ENCODE measurements at regions not wholly inside any gene's neighbourhood (a gene's known extent, or its start where the extent isn't known, plus 50 kb on each side); places are given as distances from the start of the nearest gene placed in this dataset.

DNA sequence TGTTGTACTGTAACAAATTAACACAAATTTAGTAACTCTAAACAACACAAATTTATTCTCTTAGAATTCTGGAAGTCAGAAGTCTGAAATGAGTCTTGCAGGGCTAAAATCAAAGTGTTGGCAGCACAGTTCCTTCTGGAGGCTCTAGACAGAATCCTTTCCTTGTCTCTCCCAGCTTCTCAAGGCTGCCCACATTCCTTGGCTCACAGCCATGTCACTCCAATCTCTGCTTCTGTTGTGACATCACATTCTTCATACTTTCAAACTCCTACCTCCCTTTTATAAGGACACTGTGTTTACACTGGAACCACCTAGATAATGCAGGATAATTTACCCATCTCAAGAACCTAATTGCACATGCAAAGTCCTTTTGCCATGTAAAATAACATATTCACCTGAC lies 225.0 kb upstream of the PRMT6 start:
- ATAC-seq, result no peak
- no peaks in the 10 kb centered on the region for H3K36me3 Mint-ChIP-seq (ENCODE audit: low read depth)
- POLR2A ChIA-PET, result no interaction called here
- H3K4me1 Mint-ChIP-seq (ENCODE audit: low read depth), result no peaks in the 10 kb centered on the region
- CTCF ChIA-PET, result no interaction called here
- no peaks in the 10 kb centered on the region for H3K9me3 Mint-ChIP-seq (ENCODE audit: insufficient read depth)
- no peak for DNase-seq
- no peaks in the 10 kb centered on the region for H3K27me3 Mint-ChIP-seq (ENCODE audit: low read depth)
- H3K27ac Mint-ChIP-seq, result no peak overlapping the region
- H3K4me3 Mint-ChIP-seq, result no peak overlapping the region

GRCh38 chr1:106836708-106837107 lies 219.8 kb upstream of the PRMT6 start:
- H3K4me1 Mint-ChIP-seq (ENCODE audit: low read depth), result no peaks in the 10 kb centered on the region
- no peak overlapping the region for H3K4me3 Mint-ChIP-seq
- POLR2A ChIA-PET, result no interaction called here
- no peak for ATAC-seq
- DNase-seq, result no peak
- H3K36me3 Mint-ChIP-seq (ENCODE audit: low read depth), result no peaks in the 10 kb centered on the region
- no peak overlapping the region for H3K27ac Mint-ChIP-seq
- no peaks in the 10 kb centered on the region for H3K27me3 Mint-ChIP-seq (ENCODE audit: low read depth)
- H3K9me3 Mint-ChIP-seq (ENCODE audit: insufficient read depth), result no peaks in the 10 kb centered on the region
- CTCF ChIA-PET, result no interaction called here

GRCh38 chr1:106843518-106843917 lies 213.0 kb upstream of the PRMT6 start:
- H3K4me3 Mint-ChIP-seq, result no peak overlapping the region
- ATAC-seq, result no peak
- no peaks in the 10 kb centered on the region for H3K4me1 Mint-ChIP-seq (ENCODE audit: low read depth)
- ChIA-PET CTCF (no interaction called here), POLR2A (no interaction called here)
- no peaks in the 10 kb centered on the region for H3K9me3 Mint-ChIP-seq (ENCODE audit: insufficient read depth)
- H3K27me3 Mint-ChIP-seq (ENCODE audit: low read depth), result no peaks in the 10 kb centered on the region
- H3K36me3 Mint-ChIP-seq (ENCODE audit: low read depth), result no peaks in the 10 kb centered on the region
- H3K27ac Mint-ChIP-seq, result no peak overlapping the region
- DNase-seq, result no peak

DNA sequence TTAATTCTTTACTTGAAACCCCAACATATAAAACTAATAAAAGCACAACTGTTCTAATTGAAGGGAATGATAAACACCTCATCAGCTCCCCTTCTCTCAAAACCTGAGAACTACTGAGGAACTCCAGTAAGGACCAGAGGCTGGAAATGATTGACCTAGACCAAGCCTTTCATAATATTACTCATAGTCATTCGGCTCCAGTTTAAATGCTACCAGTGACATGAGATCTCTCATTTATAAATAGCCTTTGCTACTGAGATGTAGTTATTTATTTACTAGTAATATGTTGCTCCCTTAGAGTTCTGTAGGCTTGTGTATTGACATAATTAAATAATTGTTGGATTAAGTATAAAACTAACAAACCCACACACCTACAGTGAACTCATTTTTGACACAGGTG lies 209.8 kb upstream of the PRMT6 start:
- H3K27ac Mint-ChIP-seq, result no peak overlapping the region
- DNase-seq, result no peak
- ATAC-seq, result no peak
- no peaks in the 10 kb centered on the region for H3K27me3 Mint-ChIP-seq (ENCODE audit: low read depth)
- ChIA-PET CTCF (no interaction called here), POLR2A (no interaction called here)
- no peaks in the 10 kb centered on the region for H3K4me1 Mint-ChIP-seq (ENCODE audit: low read depth)
- H3K9me3 Mint-ChIP-seq (ENCODE audit: insufficient read depth), result no peaks in the 10 kb centered on the region
- no peaks in the 10 kb centered on the region for H3K36me3 Mint-ChIP-seq (ENCODE audit: low read depth)
- no peak overlapping the region for H3K4me3 Mint-ChIP-seq

- CTCF ChIA-PET, result no interaction called here
Measured at GRCh38 chr1:106861110-106861509, 195.4 kb upstream of the PRMT6 start.

DNA sequence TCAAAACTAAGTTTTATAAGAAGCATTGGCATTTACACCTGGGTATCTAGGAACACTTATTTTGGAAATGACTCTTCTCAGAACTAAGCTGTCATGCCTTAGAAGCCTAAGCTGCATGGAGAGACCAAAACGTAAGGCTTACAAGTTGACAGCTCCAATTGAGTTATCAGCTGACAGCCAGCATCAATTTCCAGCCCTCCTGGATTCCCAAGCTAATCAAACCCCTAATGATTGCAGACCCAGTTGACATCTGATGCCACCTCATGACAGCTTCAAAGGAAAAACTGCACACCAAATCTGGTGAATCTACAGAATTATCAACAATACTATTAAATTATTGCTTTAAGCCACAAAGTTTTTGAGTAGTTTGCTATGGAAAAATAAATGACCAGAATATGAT lies 187.6 kb upstream of the PRMT6 start:
- Mint-ChIP-seq H3K9me3 (ENCODE audit: insufficient read depth) (no peaks in the 10 kb centered on the region), H3K27me3 (ENCODE audit: low read depth) (no peaks in the 10 kb centered on the region), H3K36me3 (ENCODE audit: low read depth) (no peaks in the 10 kb centered on the region), H3K4me1 (ENCODE audit: low read depth) (no peaks in the 10 kb centered on the region), H3K27ac (no peak overlapping the region), H3K4me3 (no peak overlapping the region)
- no peak for ATAC-seq
- DNase-seq, result no peak
- ChIA-PET CTCF (no interaction called here), POLR2A (no interaction called here)

More at GRCh38 chr1:106861110-106861509, 195.4 kb upstream of the PRMT6 start:
- H3K27me3 Mint-ChIP-seq (ENCODE audit: low read depth), result no peaks in the 10 kb centered on the region
- POLR2A ChIA-PET, result no interaction called here
- no peaks in the 10 kb centered on the region for H3K4me1 Mint-ChIP-seq (ENCODE audit: low read depth)
- no peak overlapping the region for H3K27ac Mint-ChIP-seq
- no peaks in the 10 kb centered on the region for H3K36me3 Mint-ChIP-seq (ENCODE audit: low read depth)
- H3K9me3 Mint-ChIP-seq (ENCODE audit: insufficient read depth), result peaks cover 16% of the 10 kb centered on the region
- ATAC-seq (no peak), DNase-seq (no peak)
- no peak overlapping the region for H3K4me3 Mint-ChIP-seq

DNA sequence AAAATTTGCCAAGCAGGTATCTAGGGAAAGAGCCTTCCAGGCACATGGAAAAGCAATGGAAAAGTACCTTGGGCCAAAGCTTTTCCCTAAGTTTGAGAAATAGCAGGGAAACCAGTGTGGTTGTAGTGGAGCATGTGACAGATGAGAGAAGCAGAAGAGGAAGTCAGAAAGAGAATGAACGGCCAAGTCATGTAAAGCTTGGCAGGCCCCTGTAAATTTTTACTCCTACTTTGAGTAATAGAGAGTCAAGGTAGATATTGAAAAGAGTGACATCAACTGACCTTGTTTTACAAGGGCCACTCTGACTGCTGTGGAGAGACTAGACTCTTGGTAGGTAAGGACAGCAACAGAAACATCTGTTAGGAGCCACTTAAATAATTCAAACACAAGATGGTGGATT lies 180.9 kb upstream of the PRMT6 start:
- Mint-ChIP-seq H3K36me3 (ENCODE audit: low read depth) (no peaks in the 10 kb centered on the region), H3K9me3 (ENCODE audit: insufficient read depth) (peaks cover under 1% of the 10 kb centered on the region), H3K4me1 (ENCODE audit: low read depth) (no peaks in the 10 kb centered on the region), H3K27ac (no peak overlapping the region), H3K27me3 (ENCODE audit: low read depth) (no peaks in the 10 kb centered on the region), H3K4me3 (no peak overlapping the region)
- POLR2A ChIA-PET, result no interaction called here
- CTCF ChIA-PET, result no interaction called here
- DNase-seq (no peak), ATAC-seq (no peak)

DNA sequence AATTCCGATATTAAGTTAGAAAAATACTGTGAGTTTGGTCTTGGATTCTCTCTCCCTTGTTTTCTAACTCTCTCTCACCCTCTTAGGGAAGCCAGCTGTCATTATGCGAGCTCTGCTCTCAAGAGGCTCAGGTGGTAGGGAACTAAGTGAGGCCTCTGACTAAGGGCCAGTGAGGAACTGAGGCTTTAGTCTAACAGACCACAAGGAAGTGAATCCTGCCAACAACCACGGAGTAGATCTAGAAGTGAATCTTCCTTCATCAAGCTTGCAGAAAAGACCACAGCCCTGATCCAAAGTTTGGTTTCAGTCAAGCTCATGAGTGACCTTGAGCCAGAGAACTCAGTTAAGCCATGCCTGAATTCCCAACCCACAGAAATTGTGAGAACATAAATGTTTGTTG lies 180.1 kb upstream of the PRMT6 start:
- ChIA-PET CTCF (no interaction called here), POLR2A (no interaction called here)
- Mint-ChIP-seq H3K4me3 (no peak overlapping the region), H3K27ac (no peak overlapping the region), H3K4me1 (ENCODE audit: low read depth) (no peaks in the 10 kb centered on the region), H3K9me3 (ENCODE audit: insufficient read depth) (peaks cover 3% of the 10 kb centered on the region), H3K27me3 (ENCODE audit: low read depth) (no peaks in the 10 kb centered on the region), H3K36me3 (ENCODE audit: low read depth) (no peaks in the 10 kb centered on the region)
- DNase-seq, result no peak
- no peak for ATAC-seq

DNA sequence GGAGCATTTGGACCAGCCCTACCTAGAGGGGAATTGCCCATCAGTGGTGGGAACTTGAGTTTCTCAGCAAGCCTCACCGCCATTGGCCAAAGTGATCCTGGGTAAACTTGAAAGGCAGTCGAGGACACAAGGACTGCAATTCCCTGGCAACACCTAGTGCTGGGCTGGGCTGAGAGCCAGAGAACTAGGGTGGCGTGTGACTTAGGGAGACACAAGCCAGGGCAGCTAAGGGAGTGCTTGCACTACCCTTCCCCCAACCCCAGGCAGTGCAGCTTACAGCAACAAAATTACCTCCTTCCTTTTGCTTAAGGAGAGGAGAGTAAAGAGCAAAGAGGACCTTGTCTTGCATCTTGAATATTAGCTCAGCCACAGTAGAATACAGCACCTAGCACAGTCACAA lies 176.9 kb upstream of the PRMT6 start:
- Mint-ChIP-seq H3K4me1 (ENCODE audit: low read depth) (no peaks in the 10 kb centered on the region), H3K27me3 (ENCODE audit: low read depth) (no peaks in the 10 kb centered on the region), H3K9me3 (ENCODE audit: insufficient read depth) (peaks cover 3% of the 10 kb centered on the region), H3K4me3 (no peak overlapping the region), H3K27ac (no peak overlapping the region), H3K36me3 (ENCODE audit: low read depth) (no peaks in the 10 kb centered on the region)
- no peak for ATAC-seq
- ChIA-PET CTCF (no interaction called here), POLR2A (no interaction called here)
- DNase-seq, result no peak

GRCh38 chr1:106880226-106880625 lies 176.2 kb upstream of the PRMT6 start:
- ChIA-PET CTCF (no interaction called here), POLR2A (no interaction called here)
- H3K4me3 Mint-ChIP-seq, result no peak overlapping the region
- no peak overlapping the region for H3K27ac Mint-ChIP-seq
- DNase-seq, result no peak
- H3K36me3 Mint-ChIP-seq (ENCODE audit: low read depth), result no peaks in the 10 kb centered on the region
- peaks cover 3% of the 10 kb centered on the region for H3K9me3 Mint-ChIP-seq (ENCODE audit: insufficient read depth)
- no peaks in the 10 kb centered on the region for H3K27me3 Mint-ChIP-seq (ENCODE audit: low read depth)
- no peak for ATAC-seq
- H3K4me1 Mint-ChIP-seq (ENCODE audit: low read depth), result no peaks in the 10 kb centered on the region

GRCh38 chr1:106883208-106883607 lies 173.3 kb upstream of the PRMT6 start:
- H3K27ac Mint-ChIP-seq, result no peak overlapping the region
- ATAC-seq, result no peak
- CTCF ChIA-PET, result no interaction called here

GRCh38 chr1:106889059-106889458 lies 167.4 kb upstream of the PRMT6 start:
- ATAC-seq, result no peak
- H3K27ac Mint-ChIP-seq, result no peak overlapping the region
- H3K9me3 Mint-ChIP-seq (ENCODE audit: insufficient read depth), result no peaks in the 10 kb centered on the region
- no peak for DNase-seq
- H3K27me3 Mint-ChIP-seq (ENCODE audit: low read depth), result no peaks in the 10 kb centered on the region
- ChIA-PET POLR2A (no interaction called here), CTCF (no interaction called here)
- H3K4me1 Mint-ChIP-seq (ENCODE audit: low read depth), result no peaks in the 10 kb centered on the region
- no peak overlapping the region for H3K4me3 Mint-ChIP-seq
- H3K36me3 Mint-ChIP-seq (ENCODE audit: low read depth), result no peaks in the 10 kb centered on the region

More at GRCh38 chr1:106883208-106883607, 173.3 kb upstream of the PRMT6 start:
- Mint-ChIP-seq H3K27me3 (ENCODE audit: low read depth) (no peaks in the 10 kb centered on the region), H3K9me3 (ENCODE audit: insufficient read depth) (peaks cover 3% of the 10 kb centered on the region), H3K4me3 (no peak overlapping the region), H3K36me3 (ENCODE audit: low read depth) (no peaks in the 10 kb centered on the region), H3K4me1 (ENCODE audit: low read depth) (no peaks in the 10 kb centered on the region)
- POLR2A ChIA-PET, result no interaction called here
- DNase-seq, result no peak

- ATAC-seq (no peak), DNase-seq (no peak)
- H3K27ac Mint-ChIP-seq, result no peak overlapping the region
- H3K36me3 Mint-ChIP-seq (ENCODE audit: low read depth), result no peaks in the 10 kb centered on the region
- H3K4me1 Mint-ChIP-seq (ENCODE audit: low read depth), result no peaks in the 10 kb centered on the region
- CTCF ChIA-PET, result no interaction called here
- POLR2A ChIA-PET, result no interaction called here
- H3K9me3 Mint-ChIP-seq (ENCODE audit: insufficient read depth), result no peaks in the 10 kb centered on the region
- H3K27me3 Mint-ChIP-seq (ENCODE audit: low read depth), result no peaks in the 10 kb centered on the region
- no peak overlapping the region for H3K4me3 Mint-ChIP-seq
Measured at GRCh38 chr1:106889583-106889982, 166.9 kb upstream of the PRMT6 start.

DNA sequence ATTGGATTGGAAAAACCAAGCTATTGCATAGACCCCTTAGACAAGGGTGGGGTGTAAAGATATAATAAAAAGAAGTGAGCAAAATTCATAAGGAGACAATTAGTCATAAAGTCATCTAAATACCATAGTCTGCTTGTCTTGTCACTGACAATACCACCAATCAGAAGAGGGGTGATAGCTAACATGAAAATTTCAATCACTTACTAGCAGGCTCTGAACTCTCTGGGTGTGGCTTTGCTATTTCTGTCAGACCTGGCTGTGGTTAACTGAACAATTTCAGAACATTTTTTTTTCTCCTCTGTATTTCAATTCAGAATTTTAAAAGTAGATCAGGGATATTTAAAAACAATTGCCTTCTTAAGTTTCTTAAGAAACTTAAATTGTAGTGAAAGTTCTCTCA lies 158.5 kb upstream of the PRMT6 start:
- no peaks in the 10 kb centered on the region for H3K27me3 Mint-ChIP-seq (ENCODE audit: low read depth)
- no peaks in the 10 kb centered on the region for H3K9me3 Mint-ChIP-seq (ENCODE audit: insufficient read depth)
- ATAC-seq (no peak), DNase-seq (no peak)
- H3K36me3 Mint-ChIP-seq (ENCODE audit: low read depth), result no peaks in the 10 kb centered on the region
- POLR2A ChIA-PET, result no interaction called here
- no peak overlapping the region for H3K4me3 Mint-ChIP-seq
- CTCF ChIA-PET, result no interaction called here
- H3K27ac Mint-ChIP-seq, result no peak overlapping the region
- H3K4me1 Mint-ChIP-seq (ENCODE audit: low read depth), result no peaks in the 10 kb centered on the region

Data from activated CD8-positive, alpha-beta T cell treated with anti-CD3 and anti-CD28 coated beads, Interleukin-2, amount 10 ng/mL, durations not matched to agents 7 days and 5 days (primary cell).